NCI-H345 treated with DMSO at 0.1 percent for 48 hours (cell line): ENCODE measurements at regions not wholly inside any gene's neighbourhood (a gene's known extent, or its start where the extent isn't known, plus 50 kb on each side); places are given as distances from the start of the nearest gene placed in this dataset.
A peak's percentile ranks its signal among the peaks of the same experiment; 100 is the strongest.
"Not testable (repeated sequence)": the region's sequence is repeated elsewhere in the genome, so short reads cannot be mapped to it uniquely, and the experiment has no call there.

Source experiments
- DNase-seq: peaks from one replicate; lab custom pipeline; 2025; ENCODE audit not compliant: unreplicated experiment; lab: John Stamatoyannopoulos, UW

DNA sequence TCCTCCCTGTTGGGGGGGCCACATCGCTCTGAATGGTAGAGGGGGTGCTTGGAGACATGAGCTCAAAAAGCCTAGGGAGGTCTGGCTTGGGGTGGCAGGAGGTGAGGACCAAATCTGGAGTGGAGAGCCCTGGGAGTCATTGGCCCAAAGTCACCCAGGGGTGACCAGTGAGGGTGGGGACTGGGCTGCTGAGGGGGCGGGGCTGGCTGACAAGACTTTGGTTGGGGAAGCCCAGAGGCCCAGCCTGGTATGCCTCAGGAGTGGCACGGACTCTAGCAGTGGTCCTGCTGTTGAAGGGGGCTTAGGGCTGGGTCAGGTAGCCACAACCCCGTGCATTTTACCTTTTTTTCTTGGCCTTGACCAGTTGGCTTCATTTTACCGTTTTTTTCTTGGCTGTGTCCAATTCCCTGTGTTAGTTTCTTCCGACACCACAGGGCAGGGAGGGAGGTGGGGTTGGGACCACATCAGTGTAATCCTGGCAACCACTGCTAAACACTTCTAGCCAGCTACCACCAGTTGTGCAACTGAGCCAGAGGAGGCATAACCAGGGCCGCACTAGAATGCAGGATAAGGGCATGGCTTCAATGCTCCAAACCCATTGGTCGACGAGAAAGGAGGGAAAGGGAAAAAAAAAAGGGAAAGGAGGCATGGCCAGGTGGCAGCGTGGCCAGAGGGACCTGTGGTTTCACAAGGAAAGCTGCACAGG, 105.3 kb upstream of the C2CD4B start:
- no peak for DNase-seq

DNA sequence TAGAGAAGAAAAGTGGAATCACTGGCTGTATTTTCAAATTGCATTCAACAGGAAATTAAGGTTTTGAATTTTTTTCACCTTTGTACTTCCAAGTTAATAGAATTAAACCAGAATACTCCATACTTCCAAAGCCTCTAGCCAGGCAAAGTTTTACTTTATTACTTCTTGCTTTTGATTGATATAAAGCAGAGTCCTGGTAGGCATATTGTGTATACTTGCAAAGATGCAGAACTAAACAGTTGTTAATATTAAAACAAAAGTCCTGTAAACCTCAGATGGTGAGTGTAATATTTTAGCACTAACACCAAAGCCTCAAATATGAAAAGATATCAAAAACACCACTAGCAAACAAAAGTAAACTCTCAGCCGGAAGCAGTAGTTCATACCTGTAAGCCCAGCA, 107.2 kb upstream of the C2CD4B start:
- DNase-seq = no peak

DNA sequence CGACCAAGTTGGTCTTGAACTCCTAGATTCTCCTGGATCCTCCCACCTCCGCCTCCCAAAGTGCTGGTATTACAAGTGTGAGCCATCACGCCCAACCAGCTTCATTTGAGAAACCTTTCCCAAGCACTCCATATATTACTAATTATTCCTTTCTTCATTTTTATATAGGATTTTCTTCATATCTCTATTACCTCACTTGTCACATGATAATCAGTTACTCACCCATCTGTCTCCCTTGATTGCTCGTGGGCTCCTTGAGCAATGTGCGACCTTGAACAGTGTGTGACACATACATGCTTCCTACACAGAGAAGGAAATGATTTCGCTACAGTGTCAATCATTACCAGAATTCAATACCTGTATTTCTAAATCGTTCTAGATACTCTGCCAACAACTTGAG, 110.7 kb upstream of the C2CD4B start:
- DNase-seq = no peak

DNA sequence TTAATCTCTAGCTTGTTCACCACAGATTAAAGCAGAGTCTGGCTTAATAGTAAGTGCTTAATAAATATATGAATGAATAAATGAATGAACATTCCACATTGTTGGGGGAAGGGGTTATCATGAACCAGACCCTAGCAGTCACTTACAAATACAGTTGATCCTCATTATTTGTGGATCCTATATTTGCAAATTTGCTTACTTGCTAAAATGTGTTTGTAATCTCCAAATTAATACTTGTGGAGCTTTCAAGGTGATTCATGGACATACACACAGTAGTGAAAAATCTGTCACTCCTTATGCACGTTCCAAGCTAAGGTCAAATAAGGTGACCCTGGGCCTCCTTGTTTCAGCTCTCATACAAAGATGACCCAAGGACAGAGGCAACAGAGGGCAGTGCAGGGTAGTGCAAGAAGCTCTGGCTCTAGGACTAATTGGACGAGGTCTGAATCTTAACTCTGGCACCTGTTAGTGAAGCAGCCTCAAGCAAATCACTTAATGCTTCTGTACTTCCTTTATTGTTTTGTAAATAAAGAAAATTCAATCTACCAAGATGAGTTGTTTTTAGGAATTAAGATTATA, 112.8 kb upstream of the C2CD4B start:
- DNase-seq = no peak

DNA sequence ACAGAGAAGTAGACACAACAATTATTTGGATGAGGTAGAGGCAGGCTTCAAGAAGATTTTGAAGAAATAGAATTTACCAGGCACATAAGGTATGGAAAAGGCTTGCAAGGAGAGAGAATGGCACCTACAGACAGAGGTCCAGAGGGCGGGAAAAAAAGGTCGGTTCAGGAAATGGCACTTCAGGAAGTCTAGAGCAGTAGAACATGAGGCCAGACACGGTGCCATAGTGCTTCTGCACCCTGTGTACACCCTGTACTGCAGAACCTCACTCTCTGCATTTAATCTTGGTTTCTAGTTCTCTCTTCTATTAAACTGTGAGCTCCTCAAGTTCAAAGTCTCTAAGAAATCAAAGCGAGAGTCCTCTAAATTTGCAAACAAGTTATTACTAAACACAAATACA, 113.4 kb upstream of the C2CD4B start:
- DNase-seq = no peak

DNA sequence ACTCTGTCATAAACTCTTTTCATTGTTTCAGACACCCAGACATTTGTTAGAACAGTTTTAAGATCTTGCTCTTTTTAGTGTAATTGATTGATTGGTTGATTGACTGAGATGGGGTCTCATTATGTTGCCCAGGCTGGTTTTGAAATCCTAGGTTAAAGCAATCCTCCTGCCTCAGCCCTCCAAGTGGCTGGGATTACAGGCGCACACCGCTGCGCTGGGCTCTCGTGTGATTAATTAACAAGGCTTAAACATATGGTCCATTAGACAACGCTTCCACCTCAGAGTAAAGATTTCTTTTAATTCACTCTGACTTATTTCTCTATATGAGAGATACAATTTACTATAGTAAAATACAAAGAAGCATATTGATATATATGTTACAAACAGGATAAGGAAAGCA, 114.0 kb upstream of the C2CD4B start:
- DNase-seq = no peak

DNA sequence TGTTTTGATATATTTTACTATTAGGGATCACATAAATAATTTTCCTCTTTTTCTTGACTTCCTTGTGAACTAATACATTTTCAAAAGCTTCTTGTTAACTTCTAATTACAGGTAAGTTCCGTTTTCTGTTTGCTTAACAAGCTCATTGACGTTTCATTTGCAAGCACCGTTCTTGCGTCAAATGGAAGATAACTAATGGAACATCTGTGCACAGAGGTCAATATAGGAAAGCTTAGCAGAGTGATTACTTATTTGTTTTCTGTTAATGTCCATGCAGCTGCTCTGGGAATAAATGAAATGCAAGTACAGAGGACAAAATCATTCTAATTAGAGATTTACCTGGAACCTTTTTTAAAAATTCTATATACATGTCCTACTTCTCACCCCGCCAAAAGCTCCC, 115.5 kb upstream of the C2CD4B start:
- no peak for DNase-seq

DNA sequence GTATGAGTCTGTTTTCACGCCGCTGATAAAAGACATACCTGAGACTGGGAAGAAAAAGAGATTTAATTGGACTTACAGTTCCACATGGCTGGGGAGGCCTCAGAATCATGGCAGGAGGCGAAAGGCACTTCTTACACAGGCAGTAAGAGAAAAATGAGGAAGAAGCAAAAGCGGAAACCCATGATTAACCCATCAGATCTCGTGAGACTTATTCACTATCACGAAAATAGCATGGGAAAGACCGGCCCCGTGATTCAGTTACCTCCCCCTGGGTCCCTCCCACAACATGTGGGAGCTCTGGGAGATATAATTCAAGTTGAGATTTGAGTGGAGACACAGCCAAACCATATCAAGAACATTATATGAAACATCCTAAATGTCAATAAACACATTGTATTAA, 116.7 kb upstream of the C2CD4B start:
- DNase-seq = not testable (repeated sequence)

DNA sequence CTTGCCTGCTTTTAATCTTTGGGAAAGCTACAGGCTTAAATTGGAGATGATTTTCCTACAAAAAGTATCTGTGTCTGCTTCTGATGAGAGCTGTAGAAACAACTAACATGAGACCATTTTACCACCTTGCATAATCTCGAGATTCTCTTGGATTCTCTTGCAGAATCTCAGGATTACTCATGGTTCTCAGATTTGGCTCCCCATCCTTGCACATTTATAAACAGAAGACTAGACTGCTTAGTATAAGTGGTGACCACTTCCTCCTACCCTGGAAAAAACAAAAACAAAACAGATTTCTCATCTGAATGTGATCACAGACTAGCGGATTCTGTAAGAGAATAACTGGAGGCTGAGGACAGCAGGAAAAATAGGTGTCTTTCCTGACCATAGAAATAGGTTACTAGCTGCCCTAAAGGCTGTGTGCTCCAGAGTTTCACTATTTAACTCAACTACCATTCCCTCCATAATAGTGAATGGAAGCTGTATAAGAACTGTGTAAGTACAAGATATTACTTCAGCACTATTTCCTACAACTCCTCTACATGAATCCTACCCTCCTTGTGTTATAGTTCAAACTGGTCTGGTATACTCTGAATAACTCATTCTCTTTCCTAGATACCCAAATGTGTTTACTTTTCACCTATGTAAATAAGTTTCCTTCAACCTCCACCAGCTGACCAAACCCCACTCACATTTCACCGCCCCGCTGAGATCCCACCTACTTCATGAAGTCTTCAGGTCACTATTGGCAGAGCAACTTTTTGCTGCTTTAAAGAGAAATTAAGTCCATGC, 122.2 kb upstream of the C2CD4B start:
- DNase-seq = no peak

DNA sequence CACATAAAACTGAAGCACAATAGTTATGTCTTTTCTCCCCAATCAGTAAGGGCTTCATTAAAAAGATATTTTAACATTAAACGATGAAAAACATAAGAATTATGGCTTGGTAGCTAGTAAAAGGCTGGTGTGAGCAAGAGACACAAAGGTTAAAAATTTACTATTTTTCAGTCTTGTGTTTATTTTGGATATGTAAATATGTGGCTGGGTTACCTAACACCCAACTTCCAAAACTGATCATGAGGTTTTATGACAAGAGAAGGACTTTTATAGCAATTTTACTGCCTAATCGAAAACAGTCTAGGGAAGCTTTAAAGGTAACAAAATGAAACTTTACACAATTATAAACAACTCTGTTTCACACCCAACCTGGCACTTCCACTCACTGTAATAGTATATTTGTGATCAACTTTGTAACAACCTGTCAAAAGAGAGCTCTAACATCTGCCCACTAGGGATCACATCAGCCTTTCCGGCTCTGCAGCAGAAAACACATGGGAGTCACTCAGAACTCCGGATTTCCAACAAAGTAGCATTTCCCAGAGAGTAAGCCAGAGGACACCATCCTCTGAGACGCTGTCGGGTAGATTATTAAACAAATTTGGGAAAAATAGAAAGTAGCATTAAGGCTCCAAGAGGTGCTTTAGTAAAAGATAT, 123.4 kb upstream of the C2CD4B start:
- DNase-seq = no peak

DNA sequence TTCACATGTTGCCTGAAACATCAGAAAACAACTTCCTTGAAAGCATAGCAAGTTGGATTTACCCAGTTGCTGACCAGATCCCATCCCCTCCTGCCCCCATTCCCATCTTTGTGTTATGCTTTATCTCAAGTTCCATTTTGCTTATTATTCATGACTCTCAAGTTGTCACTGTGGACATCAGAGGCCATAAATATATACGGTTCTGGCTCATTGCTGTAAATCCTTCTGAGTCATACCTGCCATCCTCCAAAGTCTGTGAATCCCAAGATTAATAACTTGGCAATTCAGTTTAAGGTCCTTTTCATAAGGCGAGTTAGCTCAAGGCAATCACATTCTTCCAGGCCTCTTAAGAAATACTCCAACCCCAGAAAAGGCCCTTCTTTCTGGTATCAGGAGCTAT, 126.2 kb upstream of the C2CD4B start:
- DNase-seq = no peak

DNA sequence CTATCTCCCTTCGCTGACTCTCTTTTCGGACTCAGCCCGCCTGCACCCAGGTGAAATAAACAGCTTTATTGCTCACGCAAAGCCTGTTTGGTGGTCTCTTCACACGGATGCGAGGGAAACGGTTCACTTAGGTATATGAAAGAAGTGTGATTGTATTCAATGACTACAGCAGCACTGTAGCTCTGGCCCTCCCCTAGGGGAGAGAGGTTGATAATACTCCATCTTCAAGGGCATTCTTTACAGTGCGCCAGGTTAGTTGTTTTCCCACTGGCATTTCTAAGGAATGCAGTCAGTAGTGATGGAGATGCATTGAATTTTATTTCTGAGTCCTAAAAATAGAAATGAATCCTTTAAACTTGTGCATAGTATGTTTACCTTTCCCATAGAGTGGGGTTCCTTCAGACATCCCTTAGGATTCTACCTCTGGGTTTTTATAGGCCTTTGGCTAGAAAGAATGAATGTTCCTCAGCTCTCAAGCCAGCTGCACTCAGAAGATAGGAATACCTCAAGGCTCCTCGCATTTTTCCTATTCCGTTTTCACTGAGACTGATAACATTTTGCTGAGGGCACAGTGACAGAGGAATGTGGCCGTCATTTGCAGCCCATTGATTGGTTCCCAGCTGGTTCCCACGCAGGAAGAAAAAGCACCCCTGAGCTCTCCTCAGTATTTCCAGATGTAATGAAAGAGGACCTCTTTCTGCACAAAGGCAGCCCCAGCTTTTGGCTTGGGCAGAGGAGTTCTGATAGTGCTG, 131.8 kb upstream of the C2CD4B start:
- no peak for DNase-seq

DNA sequence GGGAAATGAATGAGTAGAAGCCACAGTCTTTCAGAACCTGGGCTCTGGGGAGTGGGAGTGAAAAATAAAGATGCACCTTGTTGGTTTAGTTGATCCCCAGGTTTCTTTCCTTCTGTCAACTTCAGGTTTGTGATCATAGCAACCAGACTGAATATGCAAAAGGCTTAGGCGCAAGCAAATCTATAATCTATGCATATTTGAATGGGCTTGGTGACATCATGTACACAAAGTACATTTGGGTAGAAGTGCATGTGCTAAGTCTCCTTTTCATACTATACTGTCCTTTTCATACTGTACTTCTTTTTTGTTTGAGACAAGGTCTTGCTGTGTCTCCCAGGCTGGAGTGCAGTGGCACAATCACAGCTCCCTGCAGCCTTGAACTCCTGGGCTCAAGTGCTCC, 132.4 kb upstream of the C2CD4B start:
- no peak for DNase-seq

DNA sequence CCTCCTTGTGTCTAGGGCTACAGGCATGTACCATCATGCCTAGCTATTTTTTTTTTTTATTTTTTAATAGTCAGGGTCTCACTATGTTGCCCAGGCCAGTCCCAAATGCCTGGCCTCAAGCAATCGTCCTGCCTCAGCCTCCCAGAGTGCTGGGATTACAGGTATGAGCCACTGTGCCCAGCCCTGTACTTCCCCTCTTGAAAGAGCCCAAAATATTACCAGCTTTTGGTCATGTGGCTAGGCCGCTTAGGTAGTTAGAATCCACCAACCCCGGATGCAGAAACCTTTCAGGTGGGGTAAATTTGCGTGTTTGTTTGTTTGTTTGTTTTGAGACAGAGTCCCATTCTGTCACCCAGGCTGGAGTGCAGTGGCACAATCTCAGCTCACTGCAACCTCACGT, 132.8 kb upstream of the C2CD4B start:
- no peak for DNase-seq

DNA sequence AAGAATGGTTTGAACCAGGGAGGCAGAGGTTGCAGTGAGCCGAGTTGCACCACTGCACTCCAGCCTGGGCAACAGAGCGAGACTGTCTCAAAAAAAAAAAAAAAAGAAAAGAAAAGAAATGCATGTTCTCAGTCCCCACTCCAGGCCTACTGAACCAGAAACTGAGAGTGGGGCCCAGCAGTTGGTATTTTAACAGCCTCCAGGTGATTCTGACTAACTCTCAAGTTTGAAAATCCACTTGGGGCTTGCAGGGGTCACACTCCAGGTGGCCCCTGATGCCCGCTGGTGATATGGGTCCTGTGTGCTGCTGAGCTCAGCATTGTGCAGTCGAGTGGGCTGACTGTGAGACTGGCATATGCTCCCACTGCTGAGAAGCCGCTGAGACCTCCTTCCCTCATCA, 133.7 kb upstream of the C2CD4B start:
- no peak for DNase-seq

DNA sequence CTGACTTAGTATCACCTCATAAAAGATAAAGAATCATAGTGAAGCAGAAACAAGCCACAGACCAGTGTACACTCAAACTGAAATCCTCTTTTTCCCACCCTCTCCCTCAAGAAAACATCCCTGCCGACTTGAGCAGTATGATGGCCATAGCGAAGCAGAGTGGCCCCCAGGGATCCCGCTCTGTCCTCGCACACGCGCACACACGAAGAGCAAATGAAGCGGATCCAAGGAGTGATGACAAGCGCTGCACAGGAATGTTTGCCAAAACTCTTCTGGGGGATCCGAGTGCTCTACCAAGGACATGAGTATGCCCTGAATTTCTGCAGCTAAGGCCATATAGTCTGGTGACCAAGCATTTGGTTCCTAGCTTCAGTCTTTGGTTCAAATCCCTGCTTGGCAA, 134.5 kb upstream of the C2CD4B start:
- DNase-seq = no peak

DNA sequence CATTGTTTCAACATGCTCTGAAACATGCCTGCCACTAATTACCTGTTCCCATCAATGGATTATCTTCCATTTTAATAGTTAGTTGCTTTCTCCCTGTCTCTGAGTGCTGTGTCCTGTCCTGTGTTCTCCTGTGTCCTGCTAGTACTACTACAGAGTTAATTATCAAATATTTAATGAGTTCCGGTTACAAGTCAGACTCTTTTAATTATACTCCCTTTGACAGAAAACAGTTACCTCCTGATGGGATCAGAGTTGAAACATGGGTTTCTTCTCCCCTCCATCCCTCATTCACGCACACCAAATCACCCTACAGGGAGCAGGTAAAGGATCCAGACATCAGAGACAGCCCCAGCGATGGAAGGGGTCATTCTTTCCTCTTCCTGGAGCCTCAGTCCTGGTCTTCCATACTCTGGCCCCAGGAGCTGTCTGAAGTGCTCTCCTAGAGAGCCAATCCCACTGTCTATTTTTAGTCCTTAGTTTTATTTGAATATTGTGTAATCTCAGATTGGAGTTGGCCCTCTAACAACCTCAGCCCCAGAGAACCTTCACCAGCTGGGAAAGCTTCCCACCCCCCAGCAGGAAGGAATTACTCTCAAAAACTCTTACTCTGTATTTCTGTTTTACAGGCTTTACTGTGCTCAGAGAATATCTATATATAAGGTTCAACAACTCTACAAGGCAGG, 137.0 kb upstream of the C2CD4B start:
- no peak for DNase-seq

DNA sequence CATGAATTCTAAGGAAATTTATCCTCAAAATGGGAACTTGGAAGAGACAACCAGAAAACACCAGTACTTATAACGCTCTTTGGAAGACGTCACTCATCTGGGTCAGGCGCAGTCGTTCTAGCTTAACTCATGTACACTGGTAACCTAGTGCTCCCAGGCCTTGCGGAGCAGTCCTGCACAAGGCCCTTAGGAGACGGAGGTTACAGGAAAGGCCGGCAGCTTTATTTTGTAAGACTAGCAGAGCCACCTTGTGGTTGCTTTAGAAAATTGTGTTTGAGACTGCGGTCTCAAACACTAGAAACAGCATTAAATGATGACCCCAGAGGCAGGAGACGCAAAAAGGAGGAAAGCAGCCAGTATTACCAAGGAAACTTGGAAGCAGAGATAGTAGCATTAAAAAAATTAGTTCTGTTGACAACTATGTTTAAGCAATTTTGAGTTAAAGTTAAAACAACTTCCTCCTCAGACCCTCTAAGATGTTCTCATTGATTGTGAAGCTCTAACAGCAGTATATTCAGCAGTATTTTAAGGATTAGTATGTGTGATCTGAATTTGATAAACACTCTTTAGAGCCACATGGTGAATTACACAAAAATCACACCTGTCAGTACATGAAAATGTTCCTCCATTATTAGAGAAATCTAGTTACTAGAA, 141.9 kb upstream of the C2CD4B start:
- peak; percentile 10 for DNase-seq

DNA sequence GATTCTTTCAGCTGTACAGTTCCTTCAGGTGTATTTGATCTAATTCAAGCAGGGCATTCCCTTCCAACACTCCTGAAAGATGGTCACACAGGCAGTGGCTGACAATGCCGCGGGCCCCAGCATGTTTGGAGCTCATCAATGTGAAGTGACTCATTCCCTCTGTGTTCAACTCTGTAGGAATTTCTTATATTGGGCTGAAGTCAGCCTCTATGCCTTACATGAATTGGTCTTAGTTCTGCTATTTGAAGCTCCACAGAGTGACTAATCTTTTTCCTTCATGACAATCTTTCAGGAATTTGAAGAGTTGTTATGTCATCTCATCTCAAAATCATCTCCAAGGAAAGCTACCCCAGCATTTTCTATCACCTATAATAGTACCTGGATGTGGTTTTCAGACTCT, 142.5 kb upstream of the C2CD4B start:
- DNase-seq = no peak

DNA sequence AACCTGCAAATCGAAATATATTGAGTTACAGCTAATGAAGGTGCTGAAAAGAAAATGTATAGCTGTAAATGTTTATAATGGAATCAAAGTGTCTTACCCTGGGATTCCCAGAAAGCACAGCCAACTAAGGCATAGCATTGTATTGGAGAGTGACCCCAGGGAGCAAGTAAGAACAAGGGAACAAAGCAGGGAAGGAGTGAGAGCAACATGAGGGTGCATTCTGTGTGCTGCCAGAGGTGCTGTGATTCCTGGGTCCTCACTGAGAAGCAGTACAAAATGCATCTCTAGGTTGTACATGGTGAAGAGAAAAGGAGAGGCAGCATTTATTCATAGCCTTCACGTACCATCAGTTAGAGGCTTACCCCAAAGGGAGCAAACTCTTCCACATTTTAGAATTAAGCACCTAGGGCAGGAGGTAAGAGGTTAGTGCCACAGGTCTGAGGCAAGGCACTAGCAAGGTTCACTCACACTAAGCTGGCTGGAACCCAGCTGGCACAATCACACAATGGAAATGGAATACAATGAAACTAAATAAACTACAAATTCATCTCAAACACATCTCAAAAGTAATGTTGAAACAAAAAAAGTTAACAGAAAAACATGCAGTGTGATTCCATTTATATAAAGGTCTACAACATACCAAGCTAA, 151.5 kb upstream of the C2CD4B start:
- no peak for DNase-seq
